ENCODE measurements at regions not wholly inside any gene's neighbourhood (a gene's known extent, or its start where the extent isn't known, plus 50 kb on each side); places are given as distances from the start of the nearest gene placed in this dataset.

DNA sequence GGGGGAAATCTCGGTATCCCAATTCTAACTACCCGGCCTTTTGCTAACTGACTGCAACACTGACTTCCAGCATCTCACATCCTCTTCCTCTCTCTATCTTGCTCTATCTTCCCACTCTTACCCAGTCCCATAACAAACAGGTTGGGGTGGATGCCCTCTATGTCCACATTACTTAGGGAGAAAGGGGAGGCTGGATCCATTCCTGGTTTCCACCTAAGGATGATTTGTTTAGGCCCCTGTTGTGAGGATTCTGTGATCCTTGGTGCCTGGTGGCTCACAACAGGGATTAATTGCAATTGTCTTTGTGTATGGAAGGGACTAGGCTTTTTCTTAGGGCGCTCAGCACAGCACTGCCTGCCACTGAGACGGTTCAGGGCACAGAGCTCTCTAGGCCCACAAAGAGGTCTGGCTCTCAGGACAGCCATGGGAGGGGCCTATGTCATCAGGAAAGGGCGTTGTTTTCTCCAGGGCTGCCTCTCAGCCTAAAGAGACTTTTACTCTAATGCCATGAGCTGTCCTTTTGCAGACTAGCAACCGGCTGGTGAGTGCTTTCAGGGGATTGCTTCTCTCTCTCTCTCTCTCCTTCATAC, 612.1 kb upstream of the SALL1 start:
- TF ChIP-seq POLR2AphosphoS5 (IDR thresholded peaks at IDR 0.05; ENCODE audit: low read depth, low read length): no peak
- TF ChIP-seq POLR2A (IDR thresholded peaks at IDR 0.05; ENCODE audit: low read depth, low read length): no peak
- no peak for TF ChIP-seq TAF1 (IDR thresholded peaks at IDR 0.05; ENCODE audit: borderline replicate concordance, low read depth, low read length)

Data from GM12892 (cell line).